LNCaP clone FGC (cell line): ENCODE measurements at regions not wholly inside any gene's neighbourhood (a gene's known extent, or its start where the extent isn't known, plus 50 kb on each side); places are given as distances from the start of the nearest gene placed in this dataset.
A peak's percentile ranks its signal among the peaks of the same experiment; 100 is the strongest.

ENCODE experiments used
- DNase-seq: peaks from one replicate; pipeline ENCODE4 v3.0.0-alpha.2; 2011; ENCODE audit warnings: low read depth
- H3K4me3 ChIP-seq: 2 replicates; pipeline ENCODE4 v1.5.1; 2011; ENCODE audit warnings: mild to moderate bottlenecking, low read depth, low read length, control low read depth
- CTCF ChIP-seq: IDR thresholded peaks from 2 replicates; pipeline ENCODE4 v1.5.1; 2012; ENCODE audit warnings: mild to moderate bottlenecking; ENCODE audit not compliant: control insufficient read depth, insufficient read depth; ENCODE audit errors: extremely low read depth

GRCh38 chr5:36478646-36479317, 127.6 kb upstream of the SLC1A3 start:
- H3K4me3 ChIP-seq = no peak overlapping the region
- no peak for TF ChIP-seq CTCF
- no peak for DNase-seq

DNA sequence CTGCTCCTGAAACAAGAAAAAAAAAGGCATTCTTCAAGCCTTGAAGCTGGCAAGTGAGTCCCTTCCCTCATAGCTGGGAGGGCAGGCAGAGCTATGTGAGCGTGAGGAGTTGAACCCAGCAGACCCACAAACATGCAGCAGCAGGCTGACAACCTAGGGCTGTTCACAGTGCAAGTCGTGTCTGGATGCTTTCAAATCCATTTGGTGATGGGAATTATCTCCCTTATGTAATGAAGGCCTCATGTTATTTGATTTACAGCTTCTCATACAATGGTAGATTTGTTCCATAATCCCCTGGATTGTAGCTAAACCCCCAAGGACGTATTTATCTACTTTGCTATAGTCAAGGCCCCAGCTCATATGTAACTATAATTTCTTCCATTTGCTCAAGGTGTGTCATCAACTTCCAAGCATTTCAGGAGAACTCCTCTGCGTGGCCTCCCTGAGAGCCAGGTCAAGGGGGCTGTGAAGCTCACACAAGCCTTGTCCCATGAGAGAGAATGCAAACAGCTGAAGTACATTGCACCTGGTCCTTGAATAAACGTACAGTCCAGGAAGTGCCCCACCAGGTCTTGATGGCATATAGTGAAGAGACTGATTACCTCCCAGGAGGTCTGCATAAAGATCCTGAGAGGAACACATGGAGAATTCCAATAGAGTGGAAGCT, 124.8 kb upstream of the SLC1A3 start:
- DNase-seq = no peak
- TF ChIP-seq CTCF = no peak

DNA sequence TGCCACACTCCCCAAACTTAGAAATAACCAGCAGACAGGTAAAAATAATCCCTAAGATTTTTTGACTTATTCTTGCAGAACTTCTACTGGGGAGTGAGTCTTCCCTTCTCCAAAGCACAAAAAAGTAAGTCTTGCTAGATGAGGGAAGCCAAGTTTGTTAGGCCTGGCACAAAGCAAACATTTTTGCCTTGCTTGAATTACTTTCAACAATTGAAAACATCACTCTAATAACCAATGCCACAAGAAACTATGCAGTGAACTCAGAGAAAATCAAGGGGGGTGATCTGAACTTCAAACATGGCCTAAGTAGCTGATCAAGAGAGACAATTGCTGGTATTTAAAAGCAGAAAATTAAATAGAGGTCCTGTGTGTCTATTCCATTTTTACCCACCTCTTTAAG, 123.6 kb upstream of the SLC1A3 start:
- H3K4me3 ChIP-seq = no peak overlapping the region
- DNase-seq = no peak
- no peak for TF ChIP-seq CTCF

More for the DNA sequence above, 124.8 kb upstream of the SLC1A3 start:
- H3K4me3 ChIP-seq = no peak overlapping the region

DNA sequence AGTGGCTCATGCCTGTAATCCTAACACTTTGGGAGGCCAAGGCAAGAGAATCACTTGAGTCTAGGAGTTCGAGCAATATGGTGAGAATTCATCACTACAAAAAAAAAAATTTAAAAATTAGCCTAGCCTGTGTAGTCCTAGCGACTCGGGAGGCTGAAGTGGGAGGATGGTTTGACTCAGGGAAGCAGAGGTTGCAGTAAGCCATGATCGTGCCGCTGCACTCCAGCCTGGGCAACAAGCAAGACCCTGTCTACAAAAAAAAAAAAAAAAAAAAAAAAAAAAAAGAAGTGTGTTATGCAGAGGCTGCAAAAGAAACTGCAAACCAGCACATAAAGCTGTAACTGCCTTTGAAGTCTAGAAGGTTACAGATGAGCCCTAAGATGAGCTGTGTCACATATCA, 116.9 kb upstream of the SLC1A3 start:
- no peak for DNase-seq

DNA sequence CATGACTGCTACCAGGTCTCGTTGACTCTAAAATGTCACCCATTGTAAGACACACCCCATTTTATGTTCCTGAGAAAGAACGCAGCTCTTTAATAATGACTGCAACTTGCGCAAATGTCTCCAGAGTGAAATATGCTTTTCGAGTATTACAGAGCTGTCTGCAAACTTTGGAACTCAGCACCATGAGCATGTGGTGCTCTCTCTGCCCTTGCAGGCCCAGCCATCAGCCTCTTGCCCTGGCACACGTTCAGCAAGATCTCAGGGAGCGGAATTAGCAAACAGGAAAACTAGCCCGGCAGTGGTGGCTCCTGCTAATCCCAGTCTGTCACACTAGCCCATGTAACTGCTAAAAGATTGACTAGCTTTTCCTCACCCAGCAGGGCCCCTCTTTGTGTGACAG, 114.5 kb upstream of the SLC1A3 start:
- TF ChIP-seq CTCF = no peak
- DNase-seq = no peak
- H3K4me3 ChIP-seq = no peak overlapping the region

More for the DNA sequence above, 116.9 kb upstream of the SLC1A3 start:
- H3K4me3 ChIP-seq = no peak overlapping the region
- TF ChIP-seq CTCF = no peak

DNA sequence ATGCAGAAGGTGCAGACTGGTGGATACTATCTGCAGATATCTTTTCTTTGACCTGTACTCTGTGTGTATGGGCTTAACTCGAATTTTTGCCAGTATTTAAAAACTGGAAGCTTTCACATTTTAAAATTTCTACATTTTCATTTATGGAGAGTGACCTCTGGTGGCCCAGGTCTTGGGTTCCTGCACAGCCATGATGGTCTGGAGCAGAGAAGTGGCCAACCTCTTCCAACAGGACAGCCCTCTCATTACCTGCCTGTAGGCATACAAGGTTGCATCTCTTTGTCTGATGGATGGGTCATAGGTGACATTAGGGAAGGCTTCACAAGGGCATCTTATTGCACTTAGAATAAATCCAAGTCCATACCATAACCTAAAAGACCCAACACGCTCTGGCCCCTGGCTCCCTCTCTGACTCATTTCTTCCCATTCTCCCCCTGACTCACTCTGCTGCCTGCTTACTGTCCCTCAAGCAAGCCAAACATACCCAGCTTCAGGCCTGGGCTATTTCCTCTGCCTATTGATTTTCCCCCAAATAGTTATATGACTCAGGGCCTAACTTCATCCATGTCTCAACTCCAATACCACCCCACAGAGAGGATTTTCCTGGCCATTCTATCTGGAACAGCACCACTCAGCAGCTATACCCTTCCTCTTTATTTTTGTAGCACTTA, 113.3 kb upstream of the SLC1A3 start:
- DNase-seq = no peak
- H3K4me3 ChIP-seq = no peak overlapping the region
- TF ChIP-seq CTCF = peak; percentile 21; the same call in 1 of the 2 replicates
